ENCODE measurements at regions not wholly inside any gene's neighbourhood (a gene's known extent, or its start where the extent isn't known, plus 50 kb on each side); places are given as distances from the start of the nearest gene placed in this dataset.

GRCh38 chr13:44785401-44785800, 203.9 kb downstream of the NUFIP1 start:
- no peaks in the 10 kb centered on the region for H3K9me3 ChIP-seq
- intact Hi-C loops (cut with DNase I; ENCODE audit: low total_unique reads) (no loop called here), in situ Hi-C loops (cut with MboI; ENCODE audit: low pct_ligation_motif_present in 1 of 4, low pct_unique_long_range_greater_than_20kb in 1 of 4, low sequenced_read_pairs in 3 of 4) (no loop called here)
- H3K27ac ChIP-seq: no peak overlapping the region
- no peaks in the 10 kb centered on the region for H3K36me3 ChIP-seq
- no peak for TF ChIP-seq POLR2A (IDR thresholded peaks at IDR 0.05)
- TF ChIP-seq, protein P1, sequence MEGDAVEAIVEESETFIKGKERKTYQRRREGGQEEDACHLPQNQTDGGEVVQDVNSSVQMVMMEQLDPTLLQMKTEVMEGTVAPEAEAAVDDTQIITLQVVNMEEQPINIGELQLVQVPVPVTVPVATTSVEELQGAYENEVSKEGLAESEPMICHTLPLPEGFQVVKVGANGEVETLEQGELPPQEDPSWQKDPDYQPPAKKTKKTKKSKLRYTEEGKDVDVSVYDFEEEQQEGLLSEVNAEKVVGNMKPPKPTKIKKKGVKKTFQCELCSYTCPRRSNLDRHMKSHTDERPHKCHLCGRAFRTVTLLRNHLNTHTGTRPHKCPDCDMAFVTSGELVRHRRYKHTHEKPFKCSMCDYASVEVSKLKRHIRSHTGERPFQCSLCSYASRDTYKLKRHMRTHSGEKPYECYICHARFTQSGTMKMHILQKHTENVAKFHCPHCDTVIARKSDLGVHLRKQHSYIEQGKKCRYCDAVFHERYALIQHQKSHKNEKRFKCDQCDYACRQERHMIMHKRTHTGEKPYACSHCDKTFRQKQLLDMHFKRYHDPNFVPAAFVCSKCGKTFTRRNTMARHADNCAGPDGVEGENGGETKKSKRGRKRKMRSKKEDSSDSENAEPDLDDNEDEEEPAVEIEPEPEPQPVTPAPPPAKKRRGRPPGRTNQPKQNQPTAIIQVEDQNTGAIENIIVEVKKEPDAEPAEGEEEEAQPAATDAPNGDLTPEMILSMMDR (IDR thresholded peaks at IDR 0.05): no peak
- no peak for TF ChIP-seq EP300 (IDR thresholded peaks at IDR 0.05; ENCODE audit: low read depth)
- TF ChIP-seq POLR2AphosphoS5 (IDR thresholded peaks at IDR 0.05): no peak
- DNase-seq: no peak
- no peak overlapping the region for H3K4me3 ChIP-seq
- H3K4me1 ChIP-seq: no peaks in the 10 kb centered on the region
- H3K27me3 ChIP-seq: no peaks in the 10 kb centered on the region
- WGBS, 2 donors (ENCODE audit: low coverage in 1 of 2): 93 to 97% methylated on average over 3 of the region's 3 CpGs

- DNase-seq: no peak
- no peaks in the 10 kb centered on the region for H3K9me3 ChIP-seq
- in situ Hi-C loops (cut with MboI; ENCODE audit: low pct_ligation_motif_present in 1 of 4, low pct_unique_long_range_greater_than_20kb in 1 of 4, low sequenced_read_pairs in 3 of 4) (no loop called here), intact Hi-C loops (cut with DNase I; ENCODE audit: low total_unique reads) (no loop called here)
- no peaks in the 10 kb centered on the region for H3K36me3 ChIP-seq
- no peak overlapping the region for H3K27ac ChIP-seq
- H3K27me3 ChIP-seq: no peaks in the 10 kb centered on the region
- TF ChIP-seq, protein P1 (IDR thresholded peaks at IDR 0.05): no peak
- no peak for TF ChIP-seq POLR2A (IDR thresholded peaks at IDR 0.05)
- no peak for TF ChIP-seq POLR2AphosphoS5 (IDR thresholded peaks at IDR 0.05)
- no peak for TF ChIP-seq EP300 (IDR thresholded peaks at IDR 0.05; ENCODE audit: low read depth)
- 65 to 71% methylated on average over 2 of the region's 2 CpGs for WGBS, 2 donors (ENCODE audit: low coverage in 1 of 2)
- no peak overlapping the region for H3K4me3 ChIP-seq
- no peaks in the 10 kb centered on the region for H3K4me1 ChIP-seq
Measured at GRCh38 chr13:44784708-44785080, 204.6 kb downstream of the NUFIP1 start.

- no peaks in the 10 kb centered on the region for H3K27me3 ChIP-seq
- H3K9me3 ChIP-seq: no peaks in the 10 kb centered on the region
- intact Hi-C loops (cut with DNase I; ENCODE audit: low total_unique reads) (no loop called here), in situ Hi-C loops (cut with MboI; ENCODE audit: low pct_ligation_motif_present in 1 of 4, low pct_unique_long_range_greater_than_20kb in 1 of 4, low sequenced_read_pairs in 3 of 4) (no loop called here)
- H3K36me3 ChIP-seq: no peaks in the 10 kb centered on the region
- DNase-seq: no peak
- TF ChIP-seq, protein P1 (IDR thresholded peaks at IDR 0.05): no peak
- no peak for TF ChIP-seq POLR2A (IDR thresholded peaks at IDR 0.05)
- no peak for TF ChIP-seq EP300 (IDR thresholded peaks at IDR 0.05; ENCODE audit: low read depth)
- H3K27ac ChIP-seq: no peak overlapping the region
- H3K4me3 ChIP-seq: no peak overlapping the region
- WGBS, 2 donors (ENCODE audit: low coverage in 1 of 2): 70% methylated on average over 4 of the region's 4 CpGs
- no peaks in the 10 kb centered on the region for H3K4me1 ChIP-seq
Measured at GRCh38 chr13:44783994-44784707, 205.1 kb downstream of the NUFIP1 start.

GRCh38 chr13:44780591-44781280, 204.6 kb upstream of the TSC22D1 start:
- no peak for TF ChIP-seq POLR2AphosphoS5 (IDR thresholded peaks at IDR 0.05)
- no peak for TF ChIP-seq POLR2A (IDR thresholded peaks at IDR 0.05)
- no peak for TF ChIP-seq EP300 (IDR thresholded peaks at IDR 0.05; ENCODE audit: low read depth)
- TF ChIP-seq, protein P1 (IDR thresholded peaks at IDR 0.05): no peak
- no peaks in the 10 kb centered on the region for H3K9me3 ChIP-seq
- in situ Hi-C loops (cut with MboI; ENCODE audit: low pct_ligation_motif_present in 1 of 4, low pct_unique_long_range_greater_than_20kb in 1 of 4, low sequenced_read_pairs in 3 of 4): no loop called here
- H3K27ac ChIP-seq: no peak overlapping the region
- DNase-seq: no peak
- H3K36me3 ChIP-seq: no peaks in the 10 kb centered on the region
- 89 to 92% methylated on average over 7 to 10 of the region's 10 CpGs for WGBS, 2 donors (ENCODE audit: low coverage in 1 of 2)
- no peaks in the 10 kb centered on the region for H3K27me3 ChIP-seq
- no peak overlapping the region for H3K4me3 ChIP-seq
- intact Hi-C loops (cut with DNase I; ENCODE audit: low total_unique reads): no loop called here
- H3K4me1 ChIP-seq: no peaks in the 10 kb centered on the region
